ENCODE measurements at regions not wholly inside any gene's neighbourhood (a gene's known extent, or its start where the extent isn't known, plus 50 kb on each side); places are given as distances from the start of the nearest gene placed in this dataset.

DNA sequence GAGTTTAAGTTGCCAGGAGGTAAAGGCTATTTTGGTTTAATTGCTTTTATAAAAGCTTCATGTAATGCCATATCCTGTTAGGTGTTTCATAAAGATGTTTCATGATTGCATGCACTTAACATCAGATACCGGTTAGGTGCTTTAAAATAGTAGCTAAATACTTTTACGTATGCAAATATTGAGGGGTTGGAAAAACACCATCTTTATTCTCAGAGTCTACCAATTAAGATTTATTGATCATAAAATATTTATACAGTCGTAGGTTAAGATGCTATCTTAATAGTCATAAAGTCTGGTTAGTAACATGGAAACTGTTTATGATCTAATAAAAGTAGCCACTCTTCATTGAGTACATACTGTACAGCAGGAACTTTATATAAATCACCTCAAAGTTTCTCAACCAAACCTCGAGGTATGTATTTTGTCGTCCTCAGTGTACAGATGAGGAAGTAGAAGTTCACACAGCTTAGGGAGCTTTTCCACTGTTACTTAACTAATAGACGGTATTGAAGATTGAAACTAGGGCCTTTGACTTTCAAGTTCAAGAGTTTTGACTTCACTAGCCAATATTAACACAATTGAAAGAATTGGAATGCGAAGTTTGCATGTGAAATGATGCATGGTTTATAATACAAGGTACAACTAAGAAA lies 897.1 kb downstream of the GATA3 start:
- Histone ChIP-seq H4K20me1 (no peaks in the 10 kb centered on the region), H3K4me2 (no peak overlapping the region), H3K27ac (no peak overlapping the region), H3K9me3 (replicated peaks in 1 of 11) (0 out of 22 replicates have a peak, but pooled peaks cover 0 to 4% (median 0%) of the 10 kb centered on the region in 11 experiments), H3K4me1 (no peaks in the 10 kb centered on the region), H3K36me3 (no peaks in the 10 kb centered on the region), H3K4me3 (no peak overlapping the region), H3K9ac (no peak overlapping the region), H3K27me3 (no peaks in the 10 kb centered on the region)
- TF ChIP-seq Cebpa-rat (IDR thresholded peaks at IDR 0.05), result no peak

DNA sequence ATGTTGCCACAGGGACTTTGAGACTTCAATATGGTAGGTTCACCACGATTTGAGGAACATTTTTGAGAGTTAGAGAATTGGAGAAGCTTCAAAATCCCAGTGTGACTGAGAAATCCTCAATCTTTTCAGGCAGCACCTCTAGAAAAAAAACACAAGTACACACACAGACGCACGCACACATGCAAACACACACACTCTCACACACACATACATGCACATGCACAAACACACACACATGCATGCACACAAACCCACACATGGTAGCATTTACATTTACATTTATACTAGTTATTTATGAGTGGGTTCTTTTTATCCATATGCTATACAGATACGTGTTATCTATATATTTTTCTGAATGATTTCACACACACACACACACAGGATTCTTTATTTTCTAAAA lies 901.9 kb downstream of the GATA3 start:
- no peak overlapping the region for H3K27ac ChIP-seq
- no peak overlapping the region for H3K4me3 ChIP-seq
- H3K9ac ChIP-seq, result no peak overlapping the region
- H3K4me2 ChIP-seq, result no peak overlapping the region
- H3K4me1 ChIP-seq, result no peaks in the 10 kb centered on the region
- no peaks in the 10 kb centered on the region for H3K27me3 ChIP-seq
- TF ChIP-seq Cebpa-rat (IDR thresholded peaks at IDR 0.05), result no peak
- H3K9me3 ChIP-seq (replicated peaks in 1 of 11), result 0 out of 22 replicates have a peak, but pooled peaks cover 0 to 4% (median 0%) of the 10 kb centered on the region in 11 experiments
- no peaks in the 10 kb centered on the region for H4K20me1 ChIP-seq
- no peaks in the 10 kb centered on the region for H3K36me3 ChIP-seq

DNA sequence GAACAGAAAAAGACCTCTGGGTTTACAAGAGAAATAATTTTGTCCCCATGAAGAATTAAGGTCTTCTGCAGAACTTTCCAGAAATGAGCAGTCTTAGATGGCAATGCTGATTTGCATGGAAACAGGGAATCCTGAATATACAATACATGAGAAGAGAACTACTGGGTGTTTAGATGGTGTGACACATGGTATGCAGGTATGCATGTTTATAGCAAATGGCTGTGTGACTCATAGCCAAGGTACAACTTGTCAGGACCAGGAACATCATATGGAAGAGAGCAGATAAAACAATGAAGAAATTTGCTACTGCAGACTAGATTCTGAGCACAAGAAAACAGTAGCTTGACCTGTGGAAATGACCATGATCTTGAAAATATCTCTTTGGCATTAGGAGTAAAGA lies 907.8 kb downstream of the GATA3 start:
- Histone ChIP-seq H3K4me3 (no peak overlapping the region), H3K27ac (no peak overlapping the region), H3K9ac (no peak overlapping the region), H3K9me3 (replicated peaks in 1 of 11) (peaks cover 0 to 5% (median 0%) of the 10 kb centered on the region in 11 experiments; a peak in 2 of 22 replicates), H3K27me3 (no peaks in the 10 kb centered on the region), H3K36me3 (no peaks in the 10 kb centered on the region), H3K4me1 (no peaks in the 10 kb centered on the region), H3K4me2 (no peak overlapping the region), H4K20me1 (no peaks in the 10 kb centered on the region)
- TF ChIP-seq Cebpa-rat (IDR thresholded peaks at IDR 0.05), result no peak

DNA sequence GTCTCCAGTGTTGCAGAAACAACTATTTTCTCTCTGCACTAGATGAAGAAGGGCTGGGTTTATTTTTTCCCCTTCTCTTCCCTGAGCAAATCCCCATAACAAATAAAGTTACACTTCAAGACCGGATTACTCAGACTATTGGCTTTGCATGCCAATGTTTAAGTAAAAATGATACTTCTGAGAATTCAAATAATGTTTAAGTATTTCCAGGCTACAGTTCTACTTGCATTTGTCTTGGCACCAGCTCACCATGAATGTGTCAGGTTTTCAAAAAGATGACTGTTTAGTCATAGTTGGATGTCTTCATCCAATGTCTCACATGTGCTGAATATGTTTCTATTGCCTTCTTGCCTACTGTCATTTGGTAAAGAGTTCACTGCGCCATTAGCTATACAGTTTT lies 912.6 kb downstream of the GATA3 start:
- no peaks in the 10 kb centered on the region for H3K27me3 ChIP-seq
- TF ChIP-seq Cebpa-rat (IDR thresholded peaks at IDR 0.05), result no peak

GRCh38 chr10:8969853-8970252 lies 915.4 kb downstream of the GATA3 start:
- H3K4me1 ChIP-seq, result no peaks in the 10 kb centered on the region
- H3K36me3 ChIP-seq, result no peaks in the 10 kb centered on the region
- H3K27ac ChIP-seq, result no peak overlapping the region
- TF ChIP-seq Cebpa-rat (IDR thresholded peaks at IDR 0.05), result no peak
- peaks cover 0 to 5% (median 0%) of the 10 kb centered on the region in 11 experiments; a peak in 1 of 22 replicates for H3K9me3 ChIP-seq (replicated peaks in 1 of 11)
- H4K20me1 ChIP-seq, result no peaks in the 10 kb centered on the region
- H3K9ac ChIP-seq, result no peak overlapping the region
- no peaks in the 10 kb centered on the region for H3K27me3 ChIP-seq
- H3K4me2 ChIP-seq, result no peak overlapping the region
- H3K4me3 ChIP-seq, result no peak overlapping the region

More for the DNA sequence above, 912.6 kb downstream of the GATA3 start:
- Histone ChIP-seq H3K27ac (no peak overlapping the region), H3K4me3 (no peak overlapping the region), H3K9ac (no peak overlapping the region), H3K9me3 (replicated peaks in 1 of 11) (peaks cover 0 to 5% (median 0%) of the 10 kb centered on the region in 11 experiments; a peak in 2 of 22 replicates), H3K36me3 (no peaks in the 10 kb centered on the region), H3K4me2 (no peak overlapping the region), H3K4me1 (no peaks in the 10 kb centered on the region), H4K20me1 (no peaks in the 10 kb centered on the region)

- no peaks in the 10 kb centered on the region for H3K27me3 ChIP-seq
- H3K4me3 ChIP-seq, result no peak overlapping the region
- no peaks in the 10 kb centered on the region for H3K36me3 ChIP-seq
- H3K4me2 ChIP-seq, result no peak overlapping the region
- H3K9me3 ChIP-seq (replicated peaks in 1 of 11), result no peaks in the 10 kb centered on the region
- H3K27ac ChIP-seq, result no peak overlapping the region
- H3K4me1 ChIP-seq, result no peaks in the 10 kb centered on the region
- no peak overlapping the region for H3K9ac ChIP-seq
- no peaks in the 10 kb centered on the region for H4K20me1 ChIP-seq
- TF ChIP-seq Cebpa-rat (IDR thresholded peaks at IDR 0.05), result no peak
These were observed 921.0 kb downstream of the GATA3 start for GRCh38 chr10:8975535-8975934.

- H3K4me3 ChIP-seq, result no peak overlapping the region
- H3K4me1 ChIP-seq, result no peaks in the 10 kb centered on the region
- TF ChIP-seq Cebpa-rat (IDR thresholded peaks at IDR 0.05), result no peak
- H3K9ac ChIP-seq, result no peak overlapping the region
- no peaks in the 10 kb centered on the region for H4K20me1 ChIP-seq
- H3K36me3 ChIP-seq, result no peaks in the 10 kb centered on the region
- H3K4me2 ChIP-seq, result no peak overlapping the region
- H3K27me3 ChIP-seq, result no peaks in the 10 kb centered on the region
- no peaks in the 10 kb centered on the region for H3K9me3 ChIP-seq (replicated peaks in 1 of 11)
- H3K27ac ChIP-seq, result no peak overlapping the region
These were observed 923.6 kb downstream of the GATA3 start for GRCh38 chr10:8978100-8978499.

GRCh38 chr10:8979976-8980375 lies 925.5 kb downstream of the GATA3 start:
- Histone ChIP-seq H3K27ac (no peak overlapping the region), H3K4me3 (no peak overlapping the region), H3K4me1 (no peaks in the 10 kb centered on the region), H3K36me3 (no peaks in the 10 kb centered on the region), H3K27me3 (no peaks in the 10 kb centered on the region), H3K4me2 (no peak overlapping the region), H4K20me1 (no peaks in the 10 kb centered on the region), H3K9ac (no peak overlapping the region), H3K9me3 (replicated peaks in 1 of 11) (no peaks in the 10 kb centered on the region)
- no peak for TF ChIP-seq Cebpa-rat (IDR thresholded peaks at IDR 0.05)

DNA sequence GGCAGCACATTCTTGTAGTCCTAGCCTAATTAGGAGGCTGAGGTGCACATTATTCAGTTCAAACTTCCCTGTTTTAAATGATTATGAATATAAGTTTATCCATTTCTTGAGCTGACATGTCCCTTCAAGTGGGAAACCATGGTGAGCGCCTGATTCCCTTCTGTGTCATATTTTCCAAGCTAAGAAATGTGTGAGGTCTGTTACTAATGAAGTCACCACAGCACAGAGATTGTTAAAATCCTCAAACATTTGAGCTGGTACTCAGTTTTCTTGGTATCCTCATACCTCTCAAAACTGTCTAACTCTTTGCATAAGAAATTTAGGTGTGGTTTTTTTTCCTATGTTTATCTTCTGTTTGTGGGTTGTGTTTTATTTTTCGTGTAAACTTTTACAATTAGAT lies 926.8 kb downstream of the GATA3 start:
- Histone ChIP-seq H3K27ac (no peak overlapping the region), H3K27me3 (no peaks in the 10 kb centered on the region), H4K20me1 (no peaks in the 10 kb centered on the region), H3K9me3 (replicated peaks in 1 of 11) (no peaks in the 10 kb centered on the region), H3K4me2 (no peak overlapping the region), H3K36me3 (no peaks in the 10 kb centered on the region), H3K9ac (no peak overlapping the region), H3K4me1 (no peaks in the 10 kb centered on the region), H3K4me3 (no peak overlapping the region)
- no peak for TF ChIP-seq Cebpa-rat (IDR thresholded peaks at IDR 0.05)

GRCh38 chr10:8985651-8986050 lies 931.2 kb downstream of the GATA3 start:
- TF ChIP-seq Cebpa-rat (IDR thresholded peaks at IDR 0.05), result no peak
- Histone ChIP-seq H3K9ac (no peak overlapping the region), H3K4me1 (no peaks in the 10 kb centered on the region), H3K27me3 (no peaks in the 10 kb centered on the region), H3K27ac (no peak overlapping the region), H3K4me3 (no peak overlapping the region), H3K4me2 (no peak overlapping the region), H3K36me3 (no peaks in the 10 kb centered on the region), H3K9me3 (replicated peaks in 1 of 11) (no peaks in the 10 kb centered on the region), H4K20me1 (no peaks in the 10 kb centered on the region)
